OCI-LY7 (cell line): ENCODE measurements at regions not wholly inside any gene's neighbourhood (a gene's known extent, or its start where the extent isn't known, plus 50 kb on each side); places are given as distances from the start of the nearest gene placed in this dataset.

ENCODE experiments used
- BruUV-seq: library from RNA; stranded (reverse); fragments of 400-500 nt; replicated peaks from 2 replicates; lab custom pipeline; 2021; lab: Mats Ljungman, UMichigan
- CTCF ChIA-PET: fragments of 300-600 bp; sonication (Branson Sonifier 250); formaldehyde crosslinking; loops from one replicate; lab custom pipeline; 2022; ENCODE audit warnings: antibody characterized with exemption; ENCODE audit not compliant: unreplicated experiment; lab: Charles Lee
- POLR2A ChIA-PET: fragments of 300-600 bp; sonication (Branson Sonifier 250); formaldehyde crosslinking; loops from one replicate; lab custom pipeline; 2022; ENCODE audit warnings: antibody characterized with exemption; lab: Charles Lee
- DNase-seq: peaks from one replicate; pipeline ENCODE4 v3.0.0-alpha.2; 2015; ENCODE audit warnings: low spot score
- H2AFZ ChIP-seq: fragments of 200-600 bp; sonication (generic), shearing (Covaris generic); 2 replicates; pipeline ENCODE4 v1.6.1; 2014; ENCODE audit warnings: mild to moderate bottlenecking, antibody characterized with exemption, low read length, moderate library complexity
- H3K27ac ChIP-seq: fragments of 200-600 bp; sonication (generic); 2 replicates; pipeline ENCODE4 v1.5.1; 2014; ENCODE audit warnings: mixed run types, low read depth, mild to moderate bottlenecking, moderate library complexity, low read length, inconsistent platforms; ENCODE audit not compliant: poor library complexity, severe bottlenecking
- H3K36me3 ChIP-seq: fragments of 200-600 bp; sonication (generic); 2 replicates; pipeline ENCODE4 v1.6.1; 2014; ENCODE audit warnings: mild to moderate bottlenecking, antibody characterized with exemption, low read length, moderate library complexity, mixed read lengths; ENCODE audit not compliant: insufficient read depth
- H3K4me1 ChIP-seq: fragments of 200-600 bp; sonication (generic); 2 replicates; pipeline ENCODE4 v1.5.1; 2014; ENCODE audit warnings: mild to moderate bottlenecking, low read length; ENCODE audit not compliant: insufficient read depth, poor library complexity, severe bottlenecking
- H3K4me2 ChIP-seq: fragments of 200-600 bp; sonication (generic); 2 replicates; pipeline ENCODE4 v1.6.1; 2014; ENCODE audit warnings: mild to moderate bottlenecking, low read length
- H3K4me3 ChIP-seq: fragments of 200-600 bp; sonication (generic); 2 replicates; pipeline ENCODE4 v1.5.1; 2014; ENCODE audit warnings: mild to moderate bottlenecking, low read depth, low read length; ENCODE audit not compliant: poor library complexity, severe bottlenecking
- H3K79me2 ChIP-seq: fragments of 200-600 bp; sonication (generic); 2 replicates; pipeline ENCODE4 v1.6.1; 2016; ENCODE audit warnings: low read depth, mild to moderate bottlenecking, low read length, moderate library complexity, mixed read lengths; ENCODE audit not compliant: insufficient read depth
- H3K9me2 ChIP-seq: fragments of 200-600 bp; sonication (generic); 2 replicates; pipeline ENCODE4 v1.6.1; 2016; ENCODE audit warnings: mild to moderate bottlenecking, low read length, mixed read lengths; ENCODE audit not compliant: insufficient read depth
- H3K9me3 ChIP-seq: fragments of 200-600 bp; sonication (generic); 2 replicates; pipeline ENCODE4 v1.6.1; 2014; ENCODE audit warnings: mild to moderate bottlenecking, mixed run types, low read length, mixed read lengths
- H4K20me1 ChIP-seq: fragments of 200-600 bp; sonication (generic); 2 replicates; pipeline ENCODE4 v1.6.1; 2014; ENCODE audit warnings: mild to moderate bottlenecking, antibody characterized with exemption, low read length, moderate library complexity, mixed read lengths; ENCODE audit not compliant: insufficient read depth
- CTCF ChIP-seq: fragments of 200-600 bp; sonication (generic); conservative IDR thresholded peaks from 2 replicates; pipeline ENCODE4 v1.5.1; 2014; ENCODE audit warnings: mild to moderate bottlenecking, antibody characterized with exemption, low read length, moderate library complexity, mixed read lengths
- EZH2phosphoT487 ChIP-seq: fragments of 200-600 bp; sonication (generic); IDR thresholded peaks from 2 replicates; pipeline ENCODE4 v1.6.1; 2018; ENCODE audit warnings: low read depth, borderline replicate concordance, mild to moderate bottlenecking, mixed run types, antibody characterized with exemption, low read length, moderate library complexity, mixed read lengths
- intact Hi-C: fragments of 100-400 bp; cut with micrococcal nuclease; formaldehyde crosslinking; loops from one replicate; pipeline ENCODE4 v1.10.0; 2022; ENCODE audit not compliant: unreplicated experiment

GRCh38 chr22:49617866-49618676, 209.6 kb downstream of the BRD1 start:
- Histone ChIP-seq H3K4me1 (no peaks in the 10 kb centered on the region), H3K4me3 (no peak overlapping the region), H4K20me1 (no peaks in the 10 kb centered on the region; the same call in 1 of the 2 replicates), H2AFZ (no peak overlapping the region), H3K4me2 (no peak overlapping the region), H3K9me2 (no peaks in the 10 kb centered on the region), H3K36me3 (peaks cover under 1% of the 10 kb centered on the region; the same call in 1 of the 2 replicates), H3K27ac (no peak overlapping the region), H3K9me3 (0 out of 2 replicates have a peak, but pooled peaks cover 6% of the 10 kb centered on the region), H3K79me2 (no peaks in the 10 kb centered on the region)
- no peak for DNase-seq
- BruUV-seq = no TSS peak
- intact Hi-C loops = no loop called here
- POLR2A ChIA-PET = interaction anchor here (0.6 kb wide), 1 partner anchor 186 kb away, joined by 3 read pairs; no protein-coding TSS in a partner anchor
- CTCF ChIA-PET = interaction anchor here (0.6 kb wide), 1 partner anchor 27 kb away, joined by 3 read pairs; no protein-coding TSS in a partner anchor
- no peak for TF ChIP-seq CTCF
- no peak for TF ChIP-seq EZH2phosphoT487

GRCh38 chr22:49617264-49617663, 210.4 kb downstream of the BRD1 start:
- DNase-seq = no peak
- Histone ChIP-seq H3K4me2 (no peak overlapping the region), H2AFZ (no peak overlapping the region), H3K27ac (no peak overlapping the region), H3K9me2 (no peaks in the 10 kb centered on the region), H3K79me2 (no peaks in the 10 kb centered on the region), H3K4me3 (no peak overlapping the region), H3K9me3 (peaks cover 14% of the 10 kb centered on the region; the same call in 1 of the 2 replicates), H3K4me1 (no peaks in the 10 kb centered on the region), H3K36me3 (peaks cover 7% of the 10 kb centered on the region), H4K20me1 (no peaks in the 10 kb centered on the region; the same call in 1 of the 2 replicates)
- POLR2A ChIA-PET = no interaction called here
- TF ChIP-seq EZH2phosphoT487 (no peak), CTCF (no peak)
- CTCF ChIA-PET = no interaction called here
- intact Hi-C loops = no loop called here
- no TSS peak for BruUV-seq
